GM21381 (cell line): ENCODE measurements at regions not wholly inside any gene's neighbourhood (a gene's known extent, or its start where the extent isn't known, plus 50 kb on each side); places are given as distances from the start of the nearest gene placed in this dataset.
"Not testable (repeated sequence)": the region's sequence is repeated elsewhere in the genome, so short reads cannot be mapped to it uniquely, and the experiment has no call there.

Experiments
- ATAC-seq: cut with Tn5 transposase; IDR thresholded peaks from one replicate; pipeline ENCODE4 v1.9.1; 2021; ENCODE audit warnings: mild to moderate bottlenecking, moderate library complexity; ENCODE audit not compliant: unreplicated experiment

- no peak for ATAC-seq
Measured at GRCh38 chr2:67895227-67895941, 167.4 kb downstream of the C1D start.

GRCh38 chr2:67896076-67896475 lies 166.7 kb downstream of the C1D start:
- no peak for ATAC-seq

GRCh38 chr2:67896476-67896875 lies 166.3 kb downstream of the C1D start:
- ATAC-seq, result no peak

GRCh38 chr2:67898595-67898994 lies 164.2 kb downstream of the C1D start:
- no peak for ATAC-seq

GRCh38 chr2:67899187-67899586 lies 163.6 kb downstream of the C1D start:
- no peak for ATAC-seq

- ATAC-seq, result no peak
Measured at GRCh38 chr2:67900826-67901225, 162.0 kb downstream of the C1D start.

- ATAC-seq, result no peak
Measured at GRCh38 chr2:67904566-67904965, 158.2 kb downstream of the C1D start.

GRCh38 chr2:67904966-67905365 lies 157.8 kb downstream of the C1D start:
- no peak for ATAC-seq

GRCh38 chr2:67906547-67906946 lies 156.3 kb downstream of the C1D start:
- ATAC-seq, result not testable (repeated sequence)

GRCh38 chr2:67917332-67918054 lies 145.3 kb downstream of the C1D start:
- ATAC-seq, result no peak

GRCh38 chr2:67918471-67918870 lies 144.3 kb downstream of the C1D start:
- no peak for ATAC-seq

- ATAC-seq, result no peak
Measured at GRCh38 chr2:67919490-67919889, 143.3 kb downstream of the C1D start.

GRCh38 chr2:67922080-67922785 lies 140.6 kb downstream of the C1D start:
- ATAC-seq, result no peak

- ATAC-seq, result no peak
Measured at GRCh38 chr2:67923696-67924095, 139.1 kb downstream of the C1D start.

- no peak for ATAC-seq
Measured at GRCh38 chr2:67927501-67927900, 135.3 kb downstream of the C1D start.

GRCh38 chr2:67930156-67930555 lies 132.6 kb downstream of the C1D start:
- ATAC-seq, result no peak

GRCh38 chr2:67936969-67937368 lies 125.8 kb downstream of the C1D start:
- no peak for ATAC-seq

GRCh38 chr2:67938053-67938452 lies 124.8 kb downstream of the C1D start:
- no peak for ATAC-seq

- ATAC-seq, result no peak
Measured at GRCh38 chr2:67945056-67945455, 117.7 kb downstream of the C1D start.

GRCh38 chr2:67945940-67946339 lies 116.9 kb downstream of the C1D start:
- no peak for ATAC-seq

GRCh38 chr2:67948057-67948456 lies 114.7 kb downstream of the C1D start:
- ATAC-seq, result no peak

- ATAC-seq, result no peak
Measured at GRCh38 chr2:67948506-67948905, 114.3 kb downstream of the C1D start.
